H9 (cell line): ENCODE measurements at regions not wholly inside any gene's neighbourhood (a gene's known extent, or its start where the extent isn't known, plus 50 kb on each side); places are given as distances from the start of the nearest gene placed in this dataset.

Experiments
- DNase-seq: peaks from one replicate; pipeline ENCODE4 v3.0.0-alpha.2; 2017
- H2AFZ ChIP-seq: one replicate; pipeline ENCODE4 v1.6.1; 2013; ENCODE audit warnings: mild to moderate bottlenecking, low read length, control low read depth, moderate library complexity
- H2AK5ac ChIP-seq: 2 replicates; pipeline ENCODE4 v1.6.1; 2013; ENCODE audit warnings: low read length, control low read depth, mixed read lengths; ENCODE audit not compliant: insufficient read length
- H2BK120ac ChIP-seq: one replicate; pipeline ENCODE4 v1.6.1; 2013; ENCODE audit warnings: low read depth, mild to moderate bottlenecking, low read length, control low read depth, inconsistent platforms; ENCODE audit not compliant: poor library complexity, severe bottlenecking
- H2BK12ac ChIP-seq: 2 replicates; pipeline ENCODE4 v1.6.1; 2013; ENCODE audit warnings: low read length, control low read depth, mixed read lengths, low read depth; ENCODE audit not compliant: insufficient read length
- H2BK15ac ChIP-seq: 2 replicates; pipeline ENCODE4 v1.6.1; 2013; ENCODE audit warnings: low read depth, low read length, control low read depth
- H2BK20ac ChIP-seq: one replicate; pipeline ENCODE4 v1.6.1; 2013; ENCODE audit warnings: low read depth, mild to moderate bottlenecking, low read length, control low read depth, inconsistent platforms; ENCODE audit not compliant: poor library complexity, severe bottlenecking
- H2BK5ac ChIP-seq: 2 replicates; pipeline ENCODE4 v1.6.1; 2013; ENCODE audit warnings: low read length, control low read depth, mixed read lengths; ENCODE audit not compliant: insufficient read length
- H3K14ac ChIP-seq: 2 replicates; pipeline ENCODE4 v1.6.1; 2013; ENCODE audit warnings: low read length, control low read depth; ENCODE audit not compliant: insufficient read depth
- H3K18ac ChIP-seq: 2 replicates; pipeline ENCODE4 v1.6.1; 2013; ENCODE audit warnings: low read depth, mild to moderate bottlenecking, mixed read lengths, low read length, control low read depth; ENCODE audit not compliant: insufficient read length
- H3K23ac ChIP-seq: 2 replicates; pipeline ENCODE4 v1.6.1; 2013; ENCODE audit warnings: low read length, control low read depth, mixed read lengths, low read depth; ENCODE audit not compliant: insufficient read length
- H3K23me2 ChIP-seq: 2 replicates; pipeline ENCODE4 v1.6.1; 2013; ENCODE audit warnings: low read depth, mild to moderate bottlenecking, mixed read lengths, low read length, control low read depth; ENCODE audit not compliant: insufficient read length, poor library complexity, severe bottlenecking
- H3K27ac ChIP-seq: 2 replicates; pipeline ENCODE4 v1.5.1; 2013; ENCODE audit warnings: low read length, control low read depth, mixed read lengths, low read depth; ENCODE audit not compliant: insufficient read length
- H3K27me3 ChIP-seq: 2 replicates; pipeline ENCODE4 v1.6.1; 2013; ENCODE audit warnings: low read length, control low read depth, inconsistent platforms; ENCODE audit not compliant: insufficient read depth
- H3K4ac ChIP-seq: 2 replicates; pipeline ENCODE4 v1.6.1; 2013; ENCODE audit warnings: low read depth, mild to moderate bottlenecking, control low read depth, inconsistent platforms, low read length, moderate library complexity
- H3K4me1 ChIP-seq: 2 replicates; pipeline ENCODE4 v1.6.1; 2013; ENCODE audit warnings: low read length, control low read depth, inconsistent platforms; ENCODE audit not compliant: insufficient read depth
- H3K4me2 ChIP-seq: 2 replicates; pipeline ENCODE4 v1.6.1; 2013; ENCODE audit warnings: low read length, control low read depth, mixed read lengths; ENCODE audit not compliant: insufficient read length, insufficient read depth
- H3K56ac ChIP-seq: 2 replicates; pipeline ENCODE4 v1.6.1; 2013; ENCODE audit warnings: low read depth, mild to moderate bottlenecking, mixed read lengths, low read length, control low read depth; ENCODE audit not compliant: insufficient read length
- H3K79me1 ChIP-seq: 2 replicates; pipeline ENCODE4 v1.6.1; 2013; ENCODE audit warnings: low read depth, mild to moderate bottlenecking, moderate library complexity, low read length, control low read depth, inconsistent platforms; ENCODE audit not compliant: insufficient read depth, poor library complexity, severe bottlenecking
- H3K79me2 ChIP-seq: 2 replicates; pipeline ENCODE4 v1.6.1; 2013; ENCODE audit warnings: low read length, control low read depth, inconsistent platforms; ENCODE audit not compliant: insufficient read depth
- H3K9ac ChIP-seq: 2 replicates; pipeline ENCODE4 v1.6.1; 2013; ENCODE audit warnings: low read length, control low read depth, mixed read lengths; ENCODE audit not compliant: insufficient read length; ENCODE audit errors: extremely low read depth
- H3K9me3 ChIP-seq: one replicate; pipeline ENCODE4 v1.6.1; 2013; ENCODE audit warnings: low read depth, low read length, inconsistent platforms; ENCODE audit not compliant: control insufficient read depth
- H3T11ph ChIP-seq: one replicate; pipeline ENCODE4 v1.6.1; 2013; ENCODE audit warnings: mild to moderate bottlenecking, low read length, control low read depth, inconsistent platforms
- H4K20me1 ChIP-seq: one replicate; pipeline ENCODE4 v1.6.1; 2013; ENCODE audit not compliant: control insufficient read depth, insufficient read length, insufficient read depth
- H4K5ac ChIP-seq: 2 replicates; pipeline ENCODE4 v1.6.1; 2013; ENCODE audit warnings: low read depth, mild to moderate bottlenecking, mixed read lengths, low read length, control low read depth; ENCODE audit not compliant: insufficient read length
- H4K8ac ChIP-seq: replicated peaks from 2 replicates; pipeline ENCODE4 v1.6.1; 2013; ENCODE audit warnings: low read length, control low read depth, mixed read lengths, low read depth; ENCODE audit not compliant: insufficient read length
- H4K91ac ChIP-seq: 2 replicates; pipeline ENCODE4 v1.6.1; 2013; ENCODE audit warnings: low read depth, mild to moderate bottlenecking, moderate library complexity, mixed read lengths, low read length, control low read depth; ENCODE audit not compliant: insufficient read length
- H3K27ac Mint-ChIP-seq, 3 experiments: 2 replicates in 2 of 3; 3 replicates in 1 of 3; pipeline ENCODE4 v1.8.0; 2020 to 2021; ENCODE audit warnings: mixed read lengths in 3 of 3, mild to moderate bottlenecking in 1 of 3, moderate library complexity in 1 of 3
- H3K27me3 Mint-ChIP-seq: 2 replicates; pipeline ENCODE4 v1.8.0; 2021; ENCODE audit warnings: low read depth, mild to moderate bottlenecking, moderate library complexity, mixed read lengths
- H3K36me3 Mint-ChIP-seq, 3 experiments: 2 replicates in 2 of 3; 3 replicates in 1 of 3; pipeline ENCODE4 v1.8.0; 2020 to 2021; ENCODE audit warnings: low read depth in 3 of 3, mixed read lengths in 3 of 3; ENCODE audit not compliant: insufficient read depth in 1 of 3
- H3K4me1 Mint-ChIP-seq, 2 experiments: 2 replicates each; pipeline ENCODE4 v1.8.0; 2020; ENCODE audit warnings: mixed read lengths in 2 of 2
- H3K4me3 Mint-ChIP-seq, 2 experiments: 2 replicates in 1 of 2; 3 replicates in 1 of 2; pipeline ENCODE4 v1.8.0; 2020 to 2021; ENCODE audit warnings: mild to moderate bottlenecking in 2 of 2, mixed read lengths in 2 of 2, moderate library complexity in 1 of 2
- H3K9me3 Mint-ChIP-seq, 2 experiments: 2 replicates in 1 of 2; 3 replicates in 1 of 2; pipeline ENCODE4 v1.8.0; 2020; ENCODE audit warnings: mild to moderate bottlenecking in 2 of 2, mixed read lengths in 2 of 2, moderate library complexity in 1 of 2
- WGBS: extraction: QIAGEN DNeasy Blood & Tissue Kit; methylation state at CpG from one replicate; pipeline ENCODE4 v1.1.7; 2013; ENCODE audit warnings: missing lambda C conversion rate, low lambda C conversion rate, mixed read lengths; ENCODE audit not compliant: insufficient read length; ENCODE audit errors: extremely low coverage; 5-methylcytosine and 5-hydroxymethylcytosine counted together
- TF ChIP-seq, protein P1 (sequence below): fragments of 200-600 bp; sonication (generic); conservative IDR thresholded peaks from 3 replicates; pipeline ENCODE4 v1.8.0; 2021; ENCODE audit warnings: antibody characterized with exemption, mild to moderate bottlenecking

GRCh38 chr1:196136396-196136795 is 471.8 kb downstream of the KCNT2 start:
- no peak overlapping the region for H2BK120ac ChIP-seq
- no peak overlapping the region for H3K56ac ChIP-seq
- TF ChIP-seq, protein P1, sequence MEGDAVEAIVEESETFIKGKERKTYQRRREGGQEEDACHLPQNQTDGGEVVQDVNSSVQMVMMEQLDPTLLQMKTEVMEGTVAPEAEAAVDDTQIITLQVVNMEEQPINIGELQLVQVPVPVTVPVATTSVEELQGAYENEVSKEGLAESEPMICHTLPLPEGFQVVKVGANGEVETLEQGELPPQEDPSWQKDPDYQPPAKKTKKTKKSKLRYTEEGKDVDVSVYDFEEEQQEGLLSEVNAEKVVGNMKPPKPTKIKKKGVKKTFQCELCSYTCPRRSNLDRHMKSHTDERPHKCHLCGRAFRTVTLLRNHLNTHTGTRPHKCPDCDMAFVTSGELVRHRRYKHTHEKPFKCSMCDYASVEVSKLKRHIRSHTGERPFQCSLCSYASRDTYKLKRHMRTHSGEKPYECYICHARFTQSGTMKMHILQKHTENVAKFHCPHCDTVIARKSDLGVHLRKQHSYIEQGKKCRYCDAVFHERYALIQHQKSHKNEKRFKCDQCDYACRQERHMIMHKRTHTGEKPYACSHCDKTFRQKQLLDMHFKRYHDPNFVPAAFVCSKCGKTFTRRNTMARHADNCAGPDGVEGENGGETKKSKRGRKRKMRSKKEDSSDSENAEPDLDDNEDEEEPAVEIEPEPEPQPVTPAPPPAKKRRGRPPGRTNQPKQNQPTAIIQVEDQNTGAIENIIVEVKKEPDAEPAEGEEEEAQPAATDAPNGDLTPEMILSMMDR = no peak
- H3K4me1 ChIP-seq = no peaks in the 10 kb centered on the region
- H3K23ac ChIP-seq = no peak overlapping the region
- no peaks in the 10 kb centered on the region for H3K4me1 Mint-ChIP-seq
- no peak overlapping the region for H3K4me2 ChIP-seq
- H2AFZ ChIP-seq = no peak overlapping the region
- no peaks in the 10 kb centered on the region for H3K27me3 ChIP-seq
- no peaks in the 10 kb centered on the region for H3K79me1 ChIP-seq
- H2BK5ac ChIP-seq = no peak overlapping the region
- no peak overlapping the region for H2BK20ac ChIP-seq
- no peak for DNase-seq
- no peaks in the 10 kb centered on the region for H3K9me3 ChIP-seq
- H3K27ac ChIP-seq = no peak overlapping the region
- no peak overlapping the region for H3K4me3 Mint-ChIP-seq
- no peak overlapping the region for H2BK15ac ChIP-seq
- H3K14ac ChIP-seq = no peak overlapping the region
- no peak overlapping the region for H4K5ac ChIP-seq
- peaks cover 3 to 8% of the 10 kb centered on the region in 2 experiments; a peak in 4 of 5 replicates for H3K9me3 Mint-ChIP-seq
- H3K27ac Mint-ChIP-seq = no peak overlapping the region
- WGBS = no CpG with 5 or more reads among the region's 4 CpGs
- no peaks in the 10 kb centered on the region for H3K27me3 Mint-ChIP-seq
- H3K79me2 ChIP-seq = no peaks in the 10 kb centered on the region
- no peak overlapping the region for H3K18ac ChIP-seq
- no peak overlapping the region for H2BK12ac ChIP-seq
- H3K9ac ChIP-seq = no peak overlapping the region
- no peak overlapping the region for H2AK5ac ChIP-seq
- H4K8ac ChIP-seq = no peak overlapping the region
- H4K20me1 ChIP-seq = no peaks in the 10 kb centered on the region
- H3K36me3 Mint-ChIP-seq = peaks cover 0 to 3% (median 2%) of the 10 kb centered on the region in 3 experiments; a peak in 3 of 7 replicates
- H4K91ac ChIP-seq = no peak overlapping the region
- H3T11ph ChIP-seq = no peak overlapping the region
- no peak overlapping the region for H3K4ac ChIP-seq
- no peaks in the 10 kb centered on the region for H3K23me2 ChIP-seq
